ENCODE measurements at regions not wholly inside any gene's neighbourhood (a gene's known extent, or its start where the extent isn't known, plus 50 kb on each side); places are given as distances from the start of the nearest gene placed in this dataset.

DNA sequence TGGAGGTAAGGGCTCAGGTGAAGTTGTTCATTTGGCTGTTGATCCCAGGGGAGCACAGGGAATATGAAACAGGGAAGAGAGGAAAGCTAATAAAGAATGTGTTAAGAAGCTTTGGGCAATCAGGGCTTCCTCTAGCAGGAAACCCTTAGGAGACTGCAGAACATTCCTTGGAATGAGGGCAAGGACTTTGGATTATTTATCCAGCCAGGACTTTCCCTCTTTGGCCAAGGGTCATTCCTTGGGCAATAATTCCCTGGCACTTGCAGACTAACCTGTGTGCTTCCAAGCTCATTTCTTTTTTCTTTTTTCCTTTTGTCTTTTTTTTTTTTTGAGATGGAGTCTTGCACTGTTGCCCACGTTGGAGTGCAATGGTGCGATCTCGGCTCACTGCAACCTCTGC is 209.2 kb upstream of the MAP3K1 start:
- Histone ChIP-seq H3K4me2 (ENCODE audit: low read length) (no peak overlapping the region), H3K27me3 (ENCODE audit: insufficient read depth, low read depth, low read length) (no peaks in the 10 kb centered on the region), H3K4me3 (ENCODE audit: low read length) (no peak overlapping the region), H3K79me2 (replicated peaks; ENCODE audit: insufficient read depth, low read length) (no peaks in the 10 kb centered on the region), H3K27ac (ENCODE audit: low read length) (no peak overlapping the region), H4K20me1 (ENCODE audit: insufficient read depth) (no peaks in the 10 kb centered on the region), H3K36me3 (ENCODE audit: insufficient read depth, low read length) (no peaks in the 10 kb centered on the region), H3F3A (ENCODE audit: insufficient read depth, low read length, poor library complexity, severe bottlenecking) (no peaks in the 10 kb centered on the region), H3K9me2 (ENCODE audit: insufficient read depth, low read length) (no peaks in the 10 kb centered on the region), H3K9me3 (ENCODE audit: low read length) (no peaks in the 10 kb centered on the region), H3K9ac (ENCODE audit: low read length) (no peak overlapping the region), H2AFZ (ENCODE audit: low read depth, low read length) (no peak overlapping the region)
- TF ChIP-seq MXI1 (conservative IDR thresholded peaks at IDR 0.05; ENCODE audit: poor library complexity, severe bottlenecking): no peak
- TF ChIP-seq EZH2 (IDR thresholded peaks at IDR 0.05; ENCODE audit: borderline replicate concordance, insufficient read depth, low read length, poor library complexity, severe bottlenecking): no peak
- TF ChIP-seq TAF1 (IDR thresholded peaks at IDR 0.05; ENCODE audit: low read depth): no peak

DNA sequence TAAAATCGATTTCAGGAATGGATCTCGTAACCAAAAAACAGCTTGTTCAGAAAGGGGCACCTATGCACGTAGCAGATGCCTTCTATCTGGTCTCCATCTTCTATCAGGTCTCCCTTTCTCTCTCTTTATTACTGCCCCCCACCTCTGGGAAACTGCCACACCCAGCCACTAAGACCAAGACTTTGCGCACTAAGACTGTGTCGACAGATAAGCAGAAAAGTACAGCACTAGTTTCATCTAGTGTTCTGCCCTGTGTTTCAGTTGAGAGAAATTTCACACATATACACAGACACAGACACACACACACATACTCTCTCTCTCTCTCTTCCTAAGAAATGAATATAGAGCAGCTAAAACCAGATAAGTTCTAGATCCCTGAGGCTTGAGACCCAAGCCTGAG is 210.1 kb upstream of the MAP3K1 start:
- no peaks in the 10 kb centered on the region for H3K79me2 ChIP-seq (replicated peaks; ENCODE audit: insufficient read depth, low read length)
- H3K4me3 ChIP-seq (ENCODE audit: low read length): no peak overlapping the region
- H3K27me3 ChIP-seq (ENCODE audit: insufficient read depth, low read depth, low read length): no peaks in the 10 kb centered on the region
- H3K4me2 ChIP-seq (ENCODE audit: low read length): no peak overlapping the region
- no peak overlapping the region for H3K27ac ChIP-seq (ENCODE audit: low read length)
- H3K9me2 ChIP-seq (ENCODE audit: insufficient read depth, low read length): no peaks in the 10 kb centered on the region
- no peak overlapping the region for H2AFZ ChIP-seq (ENCODE audit: low read depth, low read length)
- H3K36me3 ChIP-seq (ENCODE audit: insufficient read depth, low read length): no peaks in the 10 kb centered on the region
- no peaks in the 10 kb centered on the region for H4K20me1 ChIP-seq (ENCODE audit: insufficient read depth)
- TF ChIP-seq, protein P1, sequence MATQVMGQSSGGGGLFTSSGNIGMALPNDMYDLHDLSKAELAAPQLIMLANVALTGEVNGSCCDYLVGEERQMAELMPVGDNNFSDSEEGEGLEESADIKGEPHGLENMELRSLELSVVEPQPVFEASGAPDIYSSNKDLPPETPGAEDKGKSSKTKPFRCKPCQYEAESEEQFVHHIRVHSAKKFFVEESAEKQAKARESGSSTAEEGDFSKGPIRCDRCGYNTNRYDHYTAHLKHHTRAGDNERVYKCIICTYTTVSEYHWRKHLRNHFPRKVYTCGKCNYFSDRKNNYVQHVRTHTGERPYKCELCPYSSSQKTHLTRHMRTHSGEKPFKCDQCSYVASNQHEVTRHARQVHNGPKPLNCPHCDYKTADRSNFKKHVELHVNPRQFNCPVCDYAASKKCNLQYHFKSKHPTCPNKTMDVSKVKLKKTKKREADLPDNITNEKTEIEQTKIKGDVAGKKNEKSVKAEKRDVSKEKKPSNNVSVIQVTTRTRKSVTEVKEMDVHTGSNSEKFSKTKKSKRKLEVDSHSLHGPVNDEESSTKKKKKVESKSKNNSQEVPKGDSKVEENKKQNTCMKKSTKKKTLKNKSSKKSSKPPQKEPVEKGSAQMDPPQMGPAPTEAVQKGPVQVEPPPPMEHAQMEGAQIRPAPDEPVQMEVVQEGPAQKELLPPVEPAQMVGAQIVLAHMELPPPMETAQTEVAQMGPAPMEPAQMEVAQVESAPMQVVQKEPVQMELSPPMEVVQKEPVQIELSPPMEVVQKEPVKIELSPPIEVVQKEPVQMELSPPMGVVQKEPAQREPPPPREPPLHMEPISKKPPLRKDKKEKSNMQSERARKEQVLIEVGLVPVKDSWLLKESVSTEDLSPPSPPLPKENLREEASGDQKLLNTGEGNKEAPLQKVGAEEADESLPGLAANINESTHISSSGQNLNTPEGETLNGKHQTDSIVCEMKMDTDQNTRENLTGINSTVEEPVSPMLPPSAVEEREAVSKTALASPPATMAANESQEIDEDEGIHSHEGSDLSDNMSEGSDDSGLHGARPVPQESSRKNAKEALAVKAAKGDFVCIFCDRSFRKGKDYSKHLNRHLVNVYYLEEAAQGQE (IDR thresholded peaks at IDR 0.05; ENCODE audit: borderline replicate concordance): no peak
- TF ChIP-seq POLR2AphosphoS5 (IDR thresholded peaks at IDR 0.05) (no peak), TAF1 (IDR thresholded peaks at IDR 0.05; ENCODE audit: low read depth) (no peak), SMC3 (conservative IDR thresholded peaks at IDR 0.05; ENCODE audit: poor library complexity) (no peak), MXI1 (conservative IDR thresholded peaks at IDR 0.05; ENCODE audit: poor library complexity, severe bottlenecking) (no peak), RAD21 (conservative IDR thresholded peaks at IDR 0.05) (no peak), EZH2 (IDR thresholded peaks at IDR 0.05; ENCODE audit: borderline replicate concordance, insufficient read depth, low read length, poor library complexity, severe bottlenecking) (no peak)
- TF ChIP-seq, protein P2, sequence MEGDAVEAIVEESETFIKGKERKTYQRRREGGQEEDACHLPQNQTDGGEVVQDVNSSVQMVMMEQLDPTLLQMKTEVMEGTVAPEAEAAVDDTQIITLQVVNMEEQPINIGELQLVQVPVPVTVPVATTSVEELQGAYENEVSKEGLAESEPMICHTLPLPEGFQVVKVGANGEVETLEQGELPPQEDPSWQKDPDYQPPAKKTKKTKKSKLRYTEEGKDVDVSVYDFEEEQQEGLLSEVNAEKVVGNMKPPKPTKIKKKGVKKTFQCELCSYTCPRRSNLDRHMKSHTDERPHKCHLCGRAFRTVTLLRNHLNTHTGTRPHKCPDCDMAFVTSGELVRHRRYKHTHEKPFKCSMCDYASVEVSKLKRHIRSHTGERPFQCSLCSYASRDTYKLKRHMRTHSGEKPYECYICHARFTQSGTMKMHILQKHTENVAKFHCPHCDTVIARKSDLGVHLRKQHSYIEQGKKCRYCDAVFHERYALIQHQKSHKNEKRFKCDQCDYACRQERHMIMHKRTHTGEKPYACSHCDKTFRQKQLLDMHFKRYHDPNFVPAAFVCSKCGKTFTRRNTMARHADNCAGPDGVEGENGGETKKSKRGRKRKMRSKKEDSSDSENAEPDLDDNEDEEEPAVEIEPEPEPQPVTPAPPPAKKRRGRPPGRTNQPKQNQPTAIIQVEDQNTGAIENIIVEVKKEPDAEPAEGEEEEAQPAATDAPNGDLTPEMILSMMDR (IDR thresholded peaks at IDR 0.05; ENCODE audit: poor library complexity, severe bottlenecking): no peak
- H3K9me3 ChIP-seq (ENCODE audit: low read length): no peaks in the 10 kb centered on the region
- H3F3A ChIP-seq (ENCODE audit: insufficient read depth, low read length, poor library complexity, severe bottlenecking): no peaks in the 10 kb centered on the region
- H3K9ac ChIP-seq (ENCODE audit: low read length): no peak overlapping the region

DNA sequence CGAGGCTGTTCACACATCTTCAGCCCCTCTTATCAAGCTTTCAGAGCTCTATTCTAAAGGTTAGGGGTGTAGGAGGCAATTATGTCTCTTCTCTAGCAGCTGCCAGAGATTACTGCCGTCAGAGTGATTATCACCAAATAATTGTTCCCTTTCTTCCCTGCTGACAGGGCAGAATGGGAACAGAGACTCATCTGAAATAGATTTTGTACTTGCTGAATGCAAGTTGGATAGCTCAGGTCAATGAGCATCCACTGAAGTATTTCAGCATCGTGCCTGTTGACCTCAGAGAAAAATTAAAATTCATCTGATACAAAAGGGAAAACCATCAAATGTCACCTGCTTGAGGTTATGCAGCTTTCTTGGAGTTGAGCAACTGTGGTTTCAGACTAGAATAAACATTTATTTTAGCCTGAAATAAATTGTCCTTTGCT is 213.7 kb upstream of the MAP3K1 start:
- H3F3A ChIP-seq (ENCODE audit: insufficient read depth, low read length, poor library complexity, severe bottlenecking): no peaks in the 10 kb centered on the region
- no peaks in the 10 kb centered on the region for H3K79me2 ChIP-seq (replicated peaks; ENCODE audit: insufficient read depth, low read length)
- no peaks in the 10 kb centered on the region for H3K27me3 ChIP-seq (ENCODE audit: insufficient read depth, low read depth, low read length)
- H4K20me1 ChIP-seq (ENCODE audit: insufficient read depth): no peaks in the 10 kb centered on the region
- H3K36me3 ChIP-seq (ENCODE audit: insufficient read depth, low read length): no peaks in the 10 kb centered on the region
- no peak overlapping the region for H3K9ac ChIP-seq (ENCODE audit: low read length)
- H3K9me2 ChIP-seq (ENCODE audit: insufficient read depth, low read length): no peaks in the 10 kb centered on the region
- no peak overlapping the region for H2AFZ ChIP-seq (ENCODE audit: low read depth, low read length)
- H3K27ac ChIP-seq (ENCODE audit: low read length): no peak overlapping the region
- TF ChIP-seq POLR2AphosphoS5 (IDR thresholded peaks at IDR 0.05): no peak
- no peak for TF ChIP-seq SMC3 (conservative IDR thresholded peaks at IDR 0.05; ENCODE audit: poor library complexity)
- no peak for TF ChIP-seq EZH2 (IDR thresholded peaks at IDR 0.05; ENCODE audit: borderline replicate concordance, insufficient read depth, low read length, poor library complexity, severe bottlenecking)
- TF ChIP-seq, protein P2 (IDR thresholded peaks at IDR 0.05; ENCODE audit: poor library complexity, severe bottlenecking): no peak
- TF ChIP-seq TAF1 (IDR thresholded peaks at IDR 0.05; ENCODE audit: low read depth): no peak
- TF ChIP-seq RAD21 (conservative IDR thresholded peaks at IDR 0.05): no peak
- TF ChIP-seq EP300 (conservative IDR thresholded peaks at IDR 0.05; ENCODE audit: poor library complexity, severe bottlenecking): no peak
- no peak for TF ChIP-seq MXI1 (conservative IDR thresholded peaks at IDR 0.05; ENCODE audit: poor library complexity, severe bottlenecking)
- TF ChIP-seq, protein P1 (IDR thresholded peaks at IDR 0.05; ENCODE audit: borderline replicate concordance): no peak
- no peaks in the 10 kb centered on the region for H3K9me3 ChIP-seq (ENCODE audit: low read length)
- H3K4me3 ChIP-seq (ENCODE audit: low read length): no peak overlapping the region
- H3K4me2 ChIP-seq (ENCODE audit: low read length): no peak overlapping the region
